NCI-H2227 treated with DMSO at 0.1 percent for 48 hours (cell line): ENCODE measurements at regions not wholly inside any gene's neighbourhood (a gene's known extent, or its start where the extent isn't known, plus 50 kb on each side); places are given as distances from the start of the nearest gene placed in this dataset.

Source experiments
- DNase-seq: peaks from one replicate; lab custom pipeline; 2025; lab: John Stamatoyannopoulos, UW

GRCh38 chr1:30329802-30330557 is 393.4 kb downstream of the MATN1 start:
- no peak for DNase-seq

DNA sequence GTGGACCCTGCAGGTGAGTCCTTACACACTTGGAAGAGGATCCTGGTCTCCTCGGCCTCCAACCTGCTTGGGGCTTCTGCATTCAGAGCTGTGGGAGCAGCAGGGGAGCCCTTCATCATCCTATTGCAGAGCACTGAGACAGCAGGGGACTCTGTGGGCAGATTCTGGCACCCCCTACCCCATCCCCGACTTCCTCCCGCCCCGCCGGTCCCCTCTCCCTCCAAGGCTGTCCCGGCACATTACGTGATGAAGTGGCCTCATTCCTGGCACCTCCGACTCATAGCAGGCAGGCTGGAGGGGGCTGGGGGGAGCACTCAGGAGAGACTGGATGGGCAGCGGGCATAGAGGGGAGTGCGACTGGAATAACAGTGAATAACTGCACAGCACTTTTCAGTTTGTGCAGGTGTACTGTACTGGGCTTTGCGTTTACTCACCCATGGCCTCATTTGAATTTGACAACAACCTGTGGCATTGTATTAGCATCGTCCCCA is 394.1 kb downstream of the MATN1 start:
- no peak for DNase-seq

DNA sequence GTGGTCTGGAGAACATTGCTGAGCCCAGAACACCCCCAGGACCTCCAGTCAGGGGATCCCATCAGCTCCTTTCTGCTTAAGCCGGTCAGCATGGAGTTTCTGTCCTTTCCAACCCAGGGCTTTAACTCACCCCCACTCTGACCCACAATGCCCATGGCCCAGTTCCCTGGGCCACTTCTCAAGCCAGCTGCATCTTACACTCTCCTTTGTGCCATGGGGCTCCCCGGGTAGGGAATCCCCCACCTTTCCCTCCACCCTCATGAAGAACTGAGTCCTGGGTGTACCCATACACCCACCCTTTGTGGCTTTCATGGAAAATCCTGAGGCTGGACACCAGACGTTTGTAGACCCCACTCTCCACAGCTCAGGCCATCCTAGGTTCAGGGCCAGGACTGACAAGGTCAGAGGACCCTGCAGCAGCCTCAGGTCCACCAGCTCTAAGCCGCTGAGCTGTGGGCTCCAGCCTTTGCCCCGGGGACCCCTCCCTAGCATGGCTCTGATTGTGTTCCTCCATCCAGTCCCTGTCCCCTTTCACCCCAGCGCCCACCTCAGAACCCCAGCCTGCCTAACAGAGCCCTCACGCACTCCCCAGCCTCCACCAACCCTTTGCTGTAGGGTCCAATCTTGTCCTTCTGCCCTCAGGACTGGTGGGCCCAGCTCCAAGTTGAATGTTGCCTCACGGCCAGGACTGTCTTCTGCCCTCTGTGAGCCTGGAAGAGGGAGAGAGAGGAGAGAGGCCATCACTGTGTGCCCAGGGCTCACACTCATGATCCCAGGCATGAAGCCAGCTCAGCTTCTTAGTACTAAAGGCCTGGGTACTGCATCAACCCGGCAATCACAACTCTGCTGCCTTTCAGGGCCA is 394.8 kb downstream of the MATN1 start:
- DNase-seq, result no peak

GRCh38 chr1:30328100-30328370 is 395.4 kb downstream of the MATN1 start:
- no peak for DNase-seq

DNA sequence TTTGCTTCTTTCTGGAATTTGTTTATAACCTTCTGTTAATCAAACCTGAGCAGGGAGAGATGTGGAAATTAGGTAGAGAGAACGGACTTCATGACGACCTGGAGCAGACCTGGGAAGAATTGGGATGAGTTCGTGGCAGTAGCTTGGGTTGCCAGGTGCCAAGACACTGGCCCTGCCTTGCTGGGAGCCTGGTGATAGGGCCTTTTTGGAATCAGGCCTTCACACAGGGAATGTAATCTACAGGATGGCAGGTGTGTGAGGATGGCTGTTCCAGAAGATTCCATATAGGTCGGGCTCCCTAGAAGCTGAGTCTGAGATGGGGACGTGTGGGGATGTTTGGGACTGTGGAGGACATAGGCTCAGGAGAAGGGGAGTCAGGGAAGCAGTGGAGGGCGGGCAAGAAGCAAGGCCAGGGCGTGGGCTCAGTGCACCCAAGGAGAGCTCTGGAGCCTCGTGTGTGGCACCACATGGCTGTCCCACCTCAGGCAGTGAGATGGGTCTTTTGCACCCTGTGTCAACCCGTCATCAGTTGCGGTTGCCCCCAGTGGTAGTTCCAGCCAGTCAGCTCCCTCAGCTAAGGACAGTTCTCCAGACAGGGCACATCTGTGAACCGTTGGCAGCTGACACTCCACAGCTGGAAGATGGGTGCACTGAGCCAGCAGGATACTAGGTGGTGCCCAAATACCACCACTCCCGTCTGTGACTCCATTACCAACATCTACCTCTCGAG is 395.9 kb downstream of the MATN1 start:
- DNase-seq, result no peak

DNA sequence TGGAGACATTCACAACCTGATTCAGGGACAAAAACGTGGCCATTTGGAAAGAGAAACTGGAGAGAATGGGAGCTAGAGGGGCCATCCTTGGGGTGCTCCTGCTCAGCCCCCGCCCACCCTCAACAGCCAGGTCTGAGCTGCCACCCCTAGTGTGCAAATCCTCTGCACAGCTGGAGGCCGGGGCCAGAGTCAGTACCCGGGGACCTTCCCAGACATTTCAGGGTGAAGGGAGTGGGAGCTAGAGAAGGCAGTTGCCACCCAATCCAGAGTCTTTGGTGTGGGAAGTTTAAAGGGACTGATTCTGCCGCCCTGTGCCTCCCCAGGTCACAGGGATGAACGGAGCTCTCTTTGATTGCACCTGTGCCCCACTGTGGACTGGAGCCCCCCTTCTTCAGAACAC is 397.4 kb downstream of the MATN1 start:
- no peak for DNase-seq

DNA sequence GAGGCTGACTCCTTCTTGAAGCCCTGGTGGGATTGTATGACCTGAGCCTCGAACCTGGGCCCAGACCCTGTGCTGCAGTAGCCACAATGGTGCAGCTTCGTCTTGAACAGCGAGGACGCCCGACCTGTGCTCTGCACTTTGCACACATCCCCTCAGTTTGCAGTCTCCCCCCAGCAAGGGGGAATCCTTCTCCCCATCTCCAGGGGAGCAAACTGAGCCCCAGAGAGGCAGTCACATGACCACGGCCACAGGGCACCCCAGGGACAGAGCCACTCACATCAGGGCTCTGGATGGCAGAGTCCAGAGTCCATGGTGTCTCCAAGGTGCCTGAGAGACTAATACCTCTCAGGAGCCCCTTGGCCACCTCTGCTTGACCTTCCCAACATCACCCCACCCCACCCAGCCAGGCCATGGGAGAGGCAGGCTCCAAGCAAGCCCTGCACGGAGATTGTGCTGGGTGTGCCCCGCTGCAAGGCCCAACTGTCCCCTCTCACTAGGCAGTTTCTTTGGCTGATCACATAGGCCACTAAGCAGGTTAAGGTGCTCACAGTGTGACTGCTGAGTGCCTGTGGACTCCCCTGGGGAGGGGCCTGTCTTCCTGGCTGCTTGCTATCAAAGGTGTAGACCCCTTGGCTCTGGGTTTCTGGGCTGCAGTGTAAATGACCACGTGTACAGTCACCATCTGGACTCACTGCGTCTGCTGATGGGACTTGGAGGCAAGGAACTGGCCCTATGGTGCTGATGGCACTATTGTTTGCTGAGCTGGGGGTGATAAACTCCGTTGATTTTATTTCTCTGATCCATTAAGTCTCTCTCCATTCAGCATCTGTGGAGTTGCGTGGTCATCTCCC is 398.1 kb downstream of the MATN1 start:
- DNase-seq, result no peak

- no peak for DNase-seq
Observed at GRCh38 chr1:30324251-30325084, 398.9 kb downstream of the MATN1 start.

- DNase-seq, result no peak
Observed at GRCh38 chr1:30323841-30324240, 399.5 kb downstream of the MATN1 start.

- DNase-seq, result no peak
Observed at GRCh38 chr1:30323352-30323751, 400.0 kb downstream of the MATN1 start.

DNA sequence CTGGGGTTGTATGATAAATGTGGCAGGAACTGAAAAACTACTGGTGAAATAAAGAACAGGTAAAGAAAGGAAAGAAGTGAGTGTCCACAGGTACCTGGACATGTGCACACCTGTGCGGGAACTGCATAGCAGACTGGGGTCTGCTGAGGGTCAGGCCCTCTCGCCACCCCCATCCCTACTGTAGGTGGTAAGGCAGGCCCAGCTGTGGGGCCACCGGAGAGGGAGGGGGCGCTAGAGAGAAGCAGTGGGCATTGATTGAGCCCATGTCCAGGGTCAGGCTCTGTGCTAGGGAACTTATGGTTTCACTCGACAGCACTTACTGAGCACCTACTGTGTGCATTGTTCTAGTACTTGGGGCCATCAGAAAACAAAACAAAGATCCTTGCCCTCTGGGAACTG is 400.5 kb downstream of the MATN1 start:
- no peak for DNase-seq

DNA sequence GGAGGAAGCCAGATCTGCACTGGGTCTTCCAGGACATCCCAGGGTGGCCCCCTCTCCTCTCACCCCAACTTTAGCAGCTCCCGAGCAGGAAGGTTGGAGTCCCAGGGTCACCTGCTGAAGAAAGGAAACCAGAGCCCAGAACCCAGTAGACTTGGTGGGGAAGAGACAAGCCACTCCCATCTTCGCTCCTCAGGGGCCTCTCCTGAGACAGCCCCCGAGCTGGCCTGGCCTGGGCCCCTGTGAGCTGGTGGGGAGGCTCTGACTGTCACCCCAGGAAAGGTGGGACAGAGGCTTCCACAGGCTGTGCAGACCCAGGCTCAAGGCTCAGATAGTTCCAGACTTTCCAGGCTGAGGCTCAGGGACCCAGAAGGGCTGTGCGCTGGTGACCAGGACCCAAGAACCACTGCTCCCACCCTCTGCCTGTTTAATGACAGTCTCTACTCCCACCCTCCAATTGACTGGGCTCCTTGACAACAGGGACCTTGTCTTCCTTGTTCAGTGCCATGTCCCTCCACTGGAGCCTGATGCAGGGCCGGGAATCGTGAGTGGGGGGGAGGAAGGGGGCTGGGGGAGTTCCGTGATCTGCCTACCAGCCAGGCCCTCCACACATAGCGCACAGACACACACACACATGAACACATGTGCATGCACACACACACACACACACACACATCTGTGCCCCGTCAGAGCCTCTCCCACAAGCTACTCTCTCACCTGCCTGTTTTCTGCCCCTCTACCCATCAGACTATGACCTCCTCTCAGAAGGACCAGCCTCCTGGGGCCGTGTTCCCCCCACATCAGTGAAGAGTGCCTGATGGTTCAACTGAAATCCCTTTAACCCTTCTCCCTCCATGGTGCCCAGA is 401.2 kb downstream of the MATN1 start:
- DNase-seq, result no peak

DNA sequence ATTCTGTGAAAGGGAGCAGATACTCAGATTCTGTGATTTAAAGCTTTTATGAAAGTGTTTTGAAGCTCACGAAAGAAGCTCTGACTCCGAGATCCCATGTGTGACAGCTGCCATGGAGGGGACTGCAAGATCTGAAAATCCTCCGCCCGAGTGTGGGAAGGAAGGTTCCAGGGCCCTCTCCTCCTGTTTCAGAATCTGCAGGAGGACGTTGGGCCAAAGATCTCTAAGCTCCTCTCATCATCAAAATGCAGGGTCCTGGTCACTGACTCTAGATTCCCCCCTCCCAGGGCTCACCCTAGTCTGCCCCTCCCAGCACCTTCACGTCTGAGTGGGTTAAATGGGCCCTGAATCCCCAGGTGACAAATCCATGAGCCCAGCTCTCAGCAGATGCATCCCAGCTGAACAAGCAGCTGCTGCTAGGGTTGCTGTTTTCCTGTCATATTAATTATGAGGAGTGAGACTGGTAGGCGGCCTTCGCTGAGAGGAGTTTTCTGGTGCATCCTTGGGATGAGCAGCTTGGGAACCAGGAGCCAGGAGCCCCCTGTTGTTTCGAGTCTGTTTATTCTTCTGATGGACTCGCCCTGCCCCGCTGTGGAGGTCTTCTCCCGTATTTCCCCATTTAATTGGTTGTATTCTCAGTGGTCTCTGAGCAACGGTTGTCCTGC is 402.0 kb downstream of the MATN1 start:
- peak; percentile 41 for DNase-seq

GRCh38 chr1:30320581-30320890 is 402.8 kb downstream of the MATN1 start:
- no peak for DNase-seq

GRCh38 chr1:30319765-30320580 is 403.4 kb downstream of the MATN1 start:
- DNase-seq, result no peak

GRCh38 chr1:30318864-30319718 is 404.3 kb downstream of the MATN1 start:
- DNase-seq, result no peak

GRCh38 chr1:30318413-30318812 is 405.0 kb downstream of the MATN1 start:
- no peak for DNase-seq

DNA sequence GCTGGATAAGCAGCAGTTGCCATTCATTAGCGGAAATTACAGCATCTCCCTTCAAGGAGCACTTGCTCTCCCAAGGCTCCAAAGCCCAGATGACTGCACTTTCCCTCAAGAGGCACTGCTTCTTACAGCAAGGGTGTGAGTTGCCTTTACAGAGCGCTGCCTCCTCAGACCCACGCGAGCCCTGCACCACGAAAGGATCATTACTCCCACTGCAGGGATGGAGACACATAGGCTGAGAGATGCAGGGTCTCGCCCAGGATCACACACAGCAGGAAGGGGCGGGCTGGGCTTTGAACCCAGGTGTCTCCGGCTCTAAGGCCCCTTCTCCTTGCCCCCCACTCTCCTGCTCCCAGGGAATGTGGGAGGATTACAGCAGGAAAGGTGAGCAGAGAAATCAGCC is 405.5 kb downstream of the MATN1 start:
- DNase-seq, result no peak
